H1 (cell line): ENCODE measurements at regions not wholly inside any gene's neighbourhood (a gene's known extent, or its start where the extent isn't known, plus 50 kb on each side); places are given as distances from the start of the nearest gene placed in this dataset.

Experiments
- CTCF ChIA-PET: fragments of 300-600 bp; sonication (Branson Sonifier 250); formaldehyde crosslinking; loops from one replicate; lab custom pipeline; 2021; ENCODE audit not compliant: partially characterized antibody; lab: Charles Lee
- POLR2A ChIA-PET: fragments of 300-600 bp; sonication (Branson Sonifier 250); formaldehyde crosslinking; loops from one replicate; lab custom pipeline; 2021; ENCODE audit warnings: inconsistent platforms; ENCODE audit not compliant: partially characterized antibody; lab: Charles Lee
- DNase-seq, 2 experiments: peaks; one replicate each; pipeline versions ENCODE4 v3.0.0 to v3.0.0-alpha.2; 2010 to 2022; ENCODE audit warnings: low spot score in 2 of 2, low read depth in 1 of 2, mixed read lengths in 1 of 2
- FAIRE-seq: peaks from 2 replicates; lab custom pipeline; 2011; peaks lifted over from hg19 to GRCh38; lab: Jason Lieb, UNC
- H2AFZ ChIP-seq: 2 replicates; pipeline ENCODE4 v1.8.1; 2012; ENCODE audit warnings: low read length, inconsistent platforms
- H2AK5ac ChIP-seq: 2 replicates; pipeline ENCODE4 v1.6.1; 2013; ENCODE audit warnings: low read depth, low read length
- H2BK120ac ChIP-seq: replicated peaks from 2 replicates; pipeline ENCODE3; 2013; ENCODE audit warnings: low read depth, low read length, inconsistent platforms
- H2BK12ac ChIP-seq: 2 replicates; pipeline ENCODE4 v1.6.1; 2013; ENCODE audit warnings: low read depth, low read length
- H2BK15ac ChIP-seq: 2 replicates; pipeline ENCODE4 v1.6.1; 2013; ENCODE audit warnings: low read length
- H2BK20ac ChIP-seq: 2 replicates; pipeline ENCODE4 v1.6.1; 2013; ENCODE audit warnings: low read length
- H2BK5ac ChIP-seq: 2 replicates; pipeline ENCODE4 v1.6.1; 2013; ENCODE audit warnings: low read depth, low read length
- H3K14ac ChIP-seq: 2 replicates; pipeline ENCODE4 v1.6.1; 2013; ENCODE audit warnings: inconsistent platforms; ENCODE audit not compliant: insufficient read length
- H3K18ac ChIP-seq: 2 replicates; pipeline ENCODE4 v1.6.1; 2013; ENCODE audit warnings: low read length; ENCODE audit errors: extremely low read depth
- H3K23ac ChIP-seq: 2 replicates; pipeline ENCODE4 v1.6.1; 2013; ENCODE audit warnings: inconsistent platforms; ENCODE audit not compliant: insufficient read length
- H3K23me2 ChIP-seq: 2 replicates; pipeline ENCODE4 v1.6.1; 2013; ENCODE audit warnings: low read depth, low read length
- H3K27ac ChIP-seq: 2 replicates; pipeline ENCODE4 v1.6.1; 2011; ENCODE audit warnings: low read depth, low read length, inconsistent platforms
- H3K27me3 ChIP-seq, 4 experiments: replicated peaks in 1 of 4; 1 replicate in 1 of 4; 2 replicates in 3 of 4; pipeline versions ENCODE4 v1.6.1 to v1.8.1; 2011 to 2013; ENCODE audit warnings: low read length in 3 of 4, mild to moderate bottlenecking in 3 of 4, inconsistent platforms in 2 of 4, mixed read lengths in 2 of 4, moderate library complexity in 1 of 4; ENCODE audit not compliant: control insufficient read depth in 3 of 4, insufficient read depth in 3 of 4; ENCODE audit errors: extremely low read depth in 1 of 4
- H3K36me3 ChIP-seq, 4 experiments: 2 replicates each; pipeline versions ENCODE4 v1.6.1 to v1.8.1; 2011 to 2013; ENCODE audit warnings: mild to moderate bottlenecking in 4 of 4, low read length in 3 of 4, moderate library complexity in 2 of 4, control low read depth in 1 of 4, inconsistent platforms in 1 of 4; ENCODE audit not compliant: insufficient read depth in 4 of 4, control insufficient read depth in 2 of 4
- H3K4ac ChIP-seq: replicated peaks from 2 replicates; pipeline ENCODE3; 2013; ENCODE audit warnings: low read length, low read depth, mixed read lengths, inconsistent platforms; ENCODE audit not compliant: insufficient read length
- H3K4me1 ChIP-seq, 4 experiments: replicated peaks in 1 of 4; 1 replicate in 1 of 4; 2 replicates in 3 of 4; pipeline versions ENCODE4 v1.6.1 to v1.8.1; 2011 to 2013; ENCODE audit warnings: low read length in 3 of 4, inconsistent platforms in 2 of 4, mixed read lengths in 1 of 4; ENCODE audit not compliant: insufficient read depth in 4 of 4, control insufficient read depth in 3 of 4
- H3K4me2 ChIP-seq, 2 experiments: 2 replicates each; pipeline versions ENCODE4 v1.6.1 to v1.8.1; 2011 to 2013; ENCODE audit warnings: low read depth in 2 of 2, low read length in 2 of 2, control low read depth in 1 of 2, inconsistent platforms in 1 of 2, mild to moderate bottlenecking in 1 of 2; ENCODE audit not compliant: insufficient read depth in 1 of 2
- H3K4me3 ChIP-seq, 4 experiments: fragments of 200-600, 300-600 bp in 1 of 4; sonication (generic), shearing (Covaris generic), sonication (Bioruptor Twin) in 1 of 4; 2 replicates each; pipeline versions ENCODE4 v1.5.1 to v1.8.1; 2011 to 2016; ENCODE audit warnings: low read length in 4 of 4, low read depth in 3 of 4, control low read depth in 2 of 4, inconsistent platforms in 2 of 4, mild to moderate bottlenecking in 2 of 4, mixed read lengths in 1 of 4, moderate library complexity in 1 of 4; ENCODE audit not compliant: insufficient read depth in 2 of 4; ENCODE audit errors: extremely low read depth in 1 of 4
- H3K56ac ChIP-seq: replicated peaks from 2 replicates; pipeline ENCODE3; 2013; ENCODE audit warnings: low read depth, mild to moderate bottlenecking, mixed read lengths, low read length, inconsistent platforms; ENCODE audit not compliant: insufficient read length
- H3K79me1 ChIP-seq: 2 replicates; pipeline ENCODE4 v1.6.1; 2013; ENCODE audit warnings: low read depth, low read length, control low read depth
- H3K79me2 ChIP-seq, 2 experiments: 2 replicates each; pipeline versions ENCODE4 v1.6.1 to v1.8.1; 2012 to 2013; ENCODE audit warnings: low read length in 2 of 2, mild to moderate bottlenecking in 2 of 2, inconsistent platforms in 1 of 2; ENCODE audit not compliant: insufficient read depth in 2 of 2, control insufficient read depth in 1 of 2
- H3K9ac ChIP-seq, 4 experiments: replicated peaks in 1 of 4; 1 replicate in 1 of 4; 2 replicates in 3 of 4; pipeline versions ENCODE4 v1.6.1 to v1.8.1; 2011 to 2013; ENCODE audit warnings: low read depth in 3 of 4, low read length in 3 of 4, control low read depth in 2 of 4, mild to moderate bottlenecking in 2 of 4, moderate library complexity in 2 of 4, inconsistent platforms in 1 of 4; ENCODE audit errors: extremely low read depth in 1 of 4
- H3K9me3 ChIP-seq, 2 experiments: 2 replicates each; pipeline versions ENCODE4 v1.6.1 to v1.8.1; 2012 to 2013; ENCODE audit warnings: mild to moderate bottlenecking in 2 of 2, moderate library complexity in 2 of 2, control low read depth in 1 of 2, inconsistent platforms in 1 of 2, low read depth in 1 of 2, low read length in 1 of 2, mixed read lengths in 1 of 2; ENCODE audit not compliant: insufficient read depth in 2 of 2
- H4K20me1 ChIP-seq, 2 experiments: replicated peaks in 1 of 2; 2 replicates each; pipeline versions ENCODE3 to v1.8.1; 2011 to 2013; ENCODE audit warnings: inconsistent platforms in 2 of 2, low read length in 2 of 2, mild to moderate bottlenecking in 1 of 2; ENCODE audit not compliant: insufficient read depth in 2 of 2, control insufficient read depth in 1 of 2
- H4K5ac ChIP-seq: 2 replicates; pipeline ENCODE4 v1.6.1; 2013; ENCODE audit warnings: low read length, low read depth, mixed read lengths, inconsistent platforms; ENCODE audit not compliant: insufficient read length
- H4K8ac ChIP-seq: 2 replicates; pipeline ENCODE4 v1.8.0; 2013; ENCODE audit warnings: mild to moderate bottlenecking, moderate library complexity, low read length, inconsistent platforms; ENCODE audit not compliant: insufficient read depth; ENCODE audit errors: extremely low read depth
- H4K91ac ChIP-seq: replicated peaks from 2 replicates; pipeline ENCODE3; 2013; ENCODE audit warnings: low read length, mixed read lengths, inconsistent platforms; ENCODE audit not compliant: insufficient read length
- WGBS, 2 experiments: shearing (Covaris generic) in 1 of 2; methylation state at CpG; one replicate each; pipeline versions ENCODE4 v1.1.6 to v1.1.7; 2013 to 2015; ENCODE audit warnings: low lambda C conversion rate in 2 of 2, mixed read lengths in 2 of 2, inconsistent platforms in 1 of 2, low coverage in 1 of 2, missing lambda C conversion rate in 1 of 2; ENCODE audit not compliant: insufficient replicate concordance in 2 of 2, insufficient coverage in 1 of 2, insufficient read length in 1 of 2; ENCODE audit errors: extremely low coverage in 1 of 2, missing lambda C conversion rate in 1 of 2; 5-methylcytosine and 5-hydroxymethylcytosine counted together
- TF ChIP-seq, protein P1 (sequence below): IDR thresholded peaks from 2 replicates; pipeline ENCODE4 v1.6.1; 2012; ENCODE audit warnings: low read length, inconsistent platforms
- TF ChIP-seq, protein P2 (sequence below): IDR thresholded peaks from 2 replicates; pipeline ENCODE4 v1.6.1; 2011; ENCODE audit warnings: low read length, improper control_type of control experiment

DNA sequence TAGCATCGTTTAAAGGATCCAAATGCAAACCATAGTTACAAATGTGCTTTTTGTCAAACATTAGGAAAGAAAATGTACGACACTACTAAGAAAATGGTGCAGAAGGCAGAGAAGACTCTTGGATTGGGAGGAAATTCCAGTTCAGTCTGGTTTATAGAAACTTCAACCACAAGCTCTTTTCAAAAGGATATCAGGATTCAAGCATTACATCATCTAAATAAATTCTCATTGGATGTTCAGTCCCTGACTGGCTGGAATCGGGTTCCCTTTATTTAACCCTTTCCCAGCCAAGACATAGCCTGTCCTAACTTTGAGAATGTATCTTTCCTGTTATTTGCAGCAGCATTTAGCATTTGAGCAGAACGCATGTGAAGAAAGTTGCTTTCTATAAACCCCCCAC lies 184.6 kb downstream of the LMO4 start:
- Histone ChIP-seq H3K9me3 (no peaks in the 10 kb centered on the region), H4K8ac (no peak overlapping the region), H2AK5ac (no peak overlapping the region), H3K18ac (no peak overlapping the region), H3K27ac (no peak overlapping the region), H2BK12ac (no peak overlapping the region), H3K4me2 (no peak overlapping the region), H4K91ac (no peak overlapping the region), H3K27me3 (no peaks in the 10 kb centered on the region), H3K9ac (no peak overlapping the region), H4K20me1 (no peaks in the 10 kb centered on the region), H3K79me1 (no peaks in the 10 kb centered on the region), H3K79me2 (no peaks in the 10 kb centered on the region), H2BK120ac (no peak overlapping the region), H4K5ac (no peak overlapping the region), H3K4ac (no peak overlapping the region), H3K56ac (no peak overlapping the region), H3K23me2 (no peaks in the 10 kb centered on the region), H2BK20ac (no peak overlapping the region), H2BK5ac (no peak overlapping the region), H3K4me3 (no peak overlapping the region), H3K14ac (no peak overlapping the region), H3K4me1 (peaks cover 0 to 4% (median 0%) of the 10 kb centered on the region in 4 experiments; a peak in 2 of 7 replicates), H3K36me3 (no peaks in the 10 kb centered on the region), H3K23ac (no peak overlapping the region), H2BK15ac (no peak overlapping the region), H2AFZ (peak overlapping the region; percentile 96)
- TF ChIP-seq, protein P1, sequence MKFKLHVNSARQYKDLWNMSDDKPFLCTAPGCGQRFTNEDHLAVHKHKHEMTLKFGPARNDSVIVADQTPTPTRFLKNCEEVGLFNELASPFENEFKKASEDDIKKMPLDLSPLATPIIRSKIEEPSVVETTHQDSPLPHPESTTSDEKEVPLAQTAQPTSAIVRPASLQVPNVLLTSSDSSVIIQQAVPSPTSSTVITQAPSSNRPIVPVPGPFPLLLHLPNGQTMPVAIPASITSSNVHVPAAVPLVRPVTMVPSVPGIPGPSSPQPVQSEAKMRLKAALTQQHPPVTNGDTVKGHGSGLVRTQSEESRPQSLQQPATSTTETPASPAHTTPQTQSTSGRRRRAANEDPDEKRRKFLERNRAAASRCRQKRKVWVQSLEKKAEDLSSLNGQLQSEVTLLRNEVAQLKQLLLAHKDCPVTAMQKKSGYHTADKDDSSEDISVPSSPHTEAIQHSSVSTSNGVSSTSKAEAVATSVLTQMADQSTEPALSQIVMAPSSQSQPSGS = peak; percentile 93
- TF ChIP-seq, protein P2, sequence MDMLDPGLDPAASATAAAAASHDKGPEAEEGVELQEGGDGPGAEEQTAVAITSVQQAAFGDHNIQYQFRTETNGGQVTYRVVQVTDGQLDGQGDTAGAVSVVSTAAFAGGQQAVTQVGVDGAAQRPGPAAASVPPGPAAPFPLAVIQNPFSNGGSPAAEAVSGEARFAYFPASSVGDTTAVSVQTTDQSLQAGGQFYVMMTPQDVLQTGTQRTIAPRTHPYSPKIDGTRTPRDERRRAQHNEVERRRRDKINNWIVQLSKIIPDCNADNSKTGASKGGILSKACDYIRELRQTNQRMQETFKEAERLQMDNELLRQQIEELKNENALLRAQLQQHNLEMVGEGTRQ = no peak
- POLR2A ChIA-PET = no interaction called here
- DNase-seq (no peak), FAIRE-seq (peak; percentile 90)
- CTCF ChIA-PET = interaction anchor here (1.0 to 1.5 kb wide), 3 partner anchors 16 to 181 kb away, joined by 3 read pairs; no protein-coding TSS in a partner anchor
- WGBS, 2 experiments = 73% methylated on average over 4 of the region's 4 CpGs; no CpG with 5 or more reads in 1 of the 2 experiments
